Neural progenitor cell (in vitro differentiated cells): ENCODE measurements at regions not wholly inside any gene's neighbourhood (a gene's known extent, or its start where the extent isn't known, plus 50 kb on each side); places are given as distances from the start of the nearest gene placed in this dataset.

ENCODE experiments used
- DNase-seq: peaks from one replicate; pipeline ENCODE4 v3.0.0-alpha.2; 2016; ENCODE audit warnings: low spot score
- H2AFZ ChIP-seq: fragments of 200-600 bp; sonication (generic); replicated peaks from 2 replicates; pipeline ENCODE4 v1.6.1; 2016; ENCODE audit warnings: antibody characterized with exemption
- H3F3A ChIP-seq: fragments of 200-600 bp; sonication (generic); 2 replicates; pipeline ENCODE4 v1.6.1; 2016; ENCODE audit warnings: antibody characterized with exemption, low read depth
- H3K27ac ChIP-seq: fragments of 200-600 bp; sonication (generic); 2 replicates; pipeline ENCODE4 v1.5.1; 2016; ENCODE audit warnings: mild to moderate bottlenecking
- H3K27me3 ChIP-seq: fragments of 200-600 bp; sonication (generic); 2 replicates; pipeline ENCODE4 v1.6.1; 2016; ENCODE audit warnings: mild to moderate bottlenecking, moderate library complexity
- H3K36me3 ChIP-seq: fragments of 200-600 bp; sonication (generic); 2 replicates; pipeline ENCODE4 v1.5.1; 2016
- H3K4me1 ChIP-seq: fragments of 200-600 bp; sonication (generic); 2 replicates; pipeline ENCODE4 v1.6.1; 2016; ENCODE audit warnings: mixed run types
- H3K4me2 ChIP-seq: fragments of 200-600 bp; sonication (generic); 2 replicates; pipeline ENCODE4 v1.6.1; 2016
- H3K4me3 ChIP-seq: fragments of 200-600 bp; sonication (generic); 2 replicates; pipeline ENCODE4 v1.5.1; 2016
- H3K79me2 ChIP-seq: fragments of 200-600 bp; sonication (generic); 2 replicates; pipeline ENCODE4 v1.6.1; 2016; ENCODE audit warnings: low read depth
- H3K9ac ChIP-seq: fragments of 200-600 bp; sonication (generic); 2 replicates; pipeline ENCODE4 v1.6.1; 2016
- H3K9me3 ChIP-seq: fragments of 200-600 bp; sonication (generic); 2 replicates; pipeline ENCODE4 v1.5.1; 2016; ENCODE audit warnings: low read depth
- H4K20me1 ChIP-seq: fragments of 200-600 bp; sonication (generic); 2 replicates; pipeline ENCODE4 v1.6.1; 2016; ENCODE audit warnings: low read depth
- H3K27ac Mint-ChIP-seq: 3 replicates; pipeline ENCODE4 v1.8.0; 2021; ENCODE audit warnings: mixed read lengths
- H3K27me3 Mint-ChIP-seq: 2 replicates; pipeline ENCODE4 v1.8.0; 2022; ENCODE audit warnings: low read depth, mild to moderate bottlenecking, inconsistent platforms, moderate library complexity, mixed read lengths; ENCODE audit not compliant: insufficient read depth
- H3K36me3 Mint-ChIP-seq: 3 replicates; pipeline ENCODE4 v1.8.0; 2021; ENCODE audit warnings: mixed read lengths
- H3K4me1 Mint-ChIP-seq: 3 replicates; pipeline ENCODE4 v1.8.0; 2021; ENCODE audit warnings: mixed read lengths
- H3K4me3 Mint-ChIP-seq: 3 replicates; pipeline ENCODE4 v1.8.0; 2021; ENCODE audit warnings: mild to moderate bottlenecking, moderate library complexity, mixed read lengths
- H3K9me3 Mint-ChIP-seq: 3 replicates; pipeline ENCODE4 v1.8.0; 2020; ENCODE audit warnings: mixed read lengths
- EZH2 ChIP-seq: fragments of 200-600 bp; sonication (generic); IDR thresholded peaks from 2 replicates; pipeline ENCODE4 v1.6.1; 2017; ENCODE audit warnings: antibody characterized with exemption, mild to moderate bottlenecking, moderate library complexity
- EZH2phosphoT487 ChIP-seq: fragments of 200-600 bp; sonication (generic); IDR thresholded peaks from 2 replicates; pipeline ENCODE4 v1.6.1; 2017; ENCODE audit warnings: antibody characterized with exemption
- TF ChIP-seq, protein P1 (sequence below): fragments of 200-600 bp; sonication (generic); IDR thresholded peaks from 2 replicates; pipeline ENCODE4 v1.5.1; 2017; ENCODE audit warnings: antibody characterized with exemption, mild to moderate bottlenecking

DNA sequence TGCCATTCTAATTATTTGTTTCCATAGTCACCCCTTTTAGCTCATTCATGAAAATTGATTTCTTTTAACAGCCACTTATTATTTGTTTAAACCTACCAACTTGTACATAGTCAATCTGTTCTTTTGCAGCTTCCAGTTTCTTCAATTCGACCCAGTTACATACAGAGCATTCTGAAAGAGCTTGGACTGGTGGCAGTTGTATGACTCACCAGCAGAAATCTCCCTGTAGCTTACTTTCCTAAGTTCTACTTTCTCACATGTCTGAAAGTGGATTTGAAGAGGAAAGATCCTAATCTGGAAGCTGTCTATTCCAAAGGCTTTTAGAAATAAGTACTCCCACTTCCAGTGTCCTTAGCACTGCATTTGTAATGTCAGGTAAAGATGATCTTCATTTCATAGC, 447.9 kb downstream of the HTR1B start:
- Mint-ChIP-seq H3K36me3 (no peaks in the 10 kb centered on the region), H3K4me1 (peaks cover 14% of the 10 kb centered on the region), H3K9me3 (peaks cover 3% of the 10 kb centered on the region), H3K27ac (no peak overlapping the region), H3K4me3 (no peak overlapping the region), H3K27me3 (no peaks in the 10 kb centered on the region)
- no peak overlapping the region for H3K9ac ChIP-seq
- no peak overlapping the region for H3K27ac ChIP-seq
- TF ChIP-seq, protein P1, sequence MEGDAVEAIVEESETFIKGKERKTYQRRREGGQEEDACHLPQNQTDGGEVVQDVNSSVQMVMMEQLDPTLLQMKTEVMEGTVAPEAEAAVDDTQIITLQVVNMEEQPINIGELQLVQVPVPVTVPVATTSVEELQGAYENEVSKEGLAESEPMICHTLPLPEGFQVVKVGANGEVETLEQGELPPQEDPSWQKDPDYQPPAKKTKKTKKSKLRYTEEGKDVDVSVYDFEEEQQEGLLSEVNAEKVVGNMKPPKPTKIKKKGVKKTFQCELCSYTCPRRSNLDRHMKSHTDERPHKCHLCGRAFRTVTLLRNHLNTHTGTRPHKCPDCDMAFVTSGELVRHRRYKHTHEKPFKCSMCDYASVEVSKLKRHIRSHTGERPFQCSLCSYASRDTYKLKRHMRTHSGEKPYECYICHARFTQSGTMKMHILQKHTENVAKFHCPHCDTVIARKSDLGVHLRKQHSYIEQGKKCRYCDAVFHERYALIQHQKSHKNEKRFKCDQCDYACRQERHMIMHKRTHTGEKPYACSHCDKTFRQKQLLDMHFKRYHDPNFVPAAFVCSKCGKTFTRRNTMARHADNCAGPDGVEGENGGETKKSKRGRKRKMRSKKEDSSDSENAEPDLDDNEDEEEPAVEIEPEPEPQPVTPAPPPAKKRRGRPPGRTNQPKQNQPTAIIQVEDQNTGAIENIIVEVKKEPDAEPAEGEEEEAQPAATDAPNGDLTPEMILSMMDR = no peak
- TF ChIP-seq EZH2phosphoT487 = no peak
- TF ChIP-seq EZH2 = no peak
- no peak overlapping the region for H3K4me3 ChIP-seq
- H3K79me2 ChIP-seq = no peaks in the 10 kb centered on the region
- no peak for DNase-seq
- H3K4me2 ChIP-seq = no peak overlapping the region
- H3K9me3 ChIP-seq = no peaks in the 10 kb centered on the region
- H3F3A ChIP-seq = no peaks in the 10 kb centered on the region
- H3K36me3 ChIP-seq = no peaks in the 10 kb centered on the region
- H3K4me1 ChIP-seq = peaks cover 7% of the 10 kb centered on the region
- no peak overlapping the region for H2AFZ ChIP-seq
- no peaks in the 10 kb centered on the region for H4K20me1 ChIP-seq
- no peaks in the 10 kb centered on the region for H3K27me3 ChIP-seq

DNA sequence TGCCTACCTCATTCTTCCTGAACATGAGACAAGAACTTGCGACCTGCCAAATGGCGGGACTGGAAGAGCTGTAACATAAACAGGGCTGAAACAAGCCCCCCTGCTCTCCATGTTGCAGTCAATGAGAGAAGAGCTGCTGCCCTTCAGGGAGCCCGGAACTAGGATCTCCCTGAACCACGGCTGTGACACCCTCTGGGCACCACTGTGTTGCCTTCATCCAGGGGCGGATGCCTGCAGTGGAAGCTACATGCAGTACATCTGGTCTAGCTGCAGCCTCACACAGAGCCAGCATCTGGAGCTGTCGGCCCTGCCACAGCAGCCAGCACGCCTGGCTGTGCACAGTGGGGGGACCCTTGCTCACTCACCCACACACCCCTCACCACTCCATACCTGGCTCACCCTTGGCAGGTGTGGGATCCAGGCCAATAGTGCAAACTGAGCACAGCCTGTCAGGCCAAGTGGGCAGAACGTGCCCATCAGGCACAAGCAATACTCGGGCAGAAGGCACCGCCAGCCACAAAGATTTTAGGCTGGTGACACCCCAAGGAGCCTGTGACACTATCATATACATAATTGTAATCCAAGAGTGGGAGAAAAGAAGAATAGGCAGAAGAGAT, 451.3 kb downstream of the HTR1B start:
- Histone ChIP-seq H3K9ac (no peak overlapping the region), H3K4me2 (no peak overlapping the region), H3K36me3 (no peaks in the 10 kb centered on the region), H2AFZ (no peak overlapping the region), H3K27ac (no peak overlapping the region), H3K27me3 (no peaks in the 10 kb centered on the region), H3K79me2 (no peaks in the 10 kb centered on the region), H3K4me3 (no peak overlapping the region), H4K20me1 (no peaks in the 10 kb centered on the region), H3F3A (no peaks in the 10 kb centered on the region), H3K4me1 (peaks cover 7% of the 10 kb centered on the region), H3K9me3 (no peaks in the 10 kb centered on the region)
- Mint-ChIP-seq H3K9me3 (peaks cover 3% of the 10 kb centered on the region), H3K4me3 (no peak overlapping the region), H3K27ac (no peak overlapping the region), H3K27me3 (no peaks in the 10 kb centered on the region), H3K4me1 (peaks cover 14% of the 10 kb centered on the region), H3K36me3 (no peaks in the 10 kb centered on the region)
- TF ChIP-seq EZH2phosphoT487 (no peak), EZH2 (no peak)
- TF ChIP-seq, protein P1 = no peak
- DNase-seq = no peak

DNA sequence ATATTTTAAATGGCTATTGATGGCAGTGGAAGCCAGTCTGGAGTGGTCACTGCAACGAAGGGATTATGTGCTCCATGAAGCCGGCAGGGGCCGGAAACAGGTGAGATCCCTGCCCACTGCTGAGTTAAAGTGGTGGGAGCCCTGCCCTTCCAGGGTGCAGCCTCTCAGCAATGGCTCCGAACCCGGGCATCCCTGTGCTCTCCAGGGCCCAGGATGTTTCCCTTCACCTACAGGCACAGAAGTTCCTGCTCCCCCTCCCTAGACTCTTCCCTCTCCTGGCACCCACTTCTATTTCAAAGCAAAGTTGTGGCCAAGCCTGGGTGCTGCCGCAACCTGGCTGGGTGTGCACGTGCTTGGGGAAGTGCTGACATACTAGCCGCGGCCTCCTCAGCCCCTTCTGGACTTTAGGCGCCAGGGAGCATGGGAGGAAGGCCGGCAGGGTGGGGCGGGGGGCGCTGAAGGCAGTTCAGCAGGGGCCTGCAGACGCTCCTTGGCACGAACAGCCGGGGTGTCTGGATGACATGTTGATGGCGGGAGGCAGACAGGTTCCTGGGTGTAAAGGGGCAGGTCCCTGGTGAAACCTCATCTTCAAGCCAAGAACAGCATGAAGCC, 452.3 kb downstream of the HTR1B start:
- Mint-ChIP-seq H3K9me3 (peaks cover 3% of the 10 kb centered on the region), H3K27ac (no peak overlapping the region), H3K36me3 (no peaks in the 10 kb centered on the region), H3K4me3 (no peak overlapping the region), H3K4me1 (peaks cover 14% of the 10 kb centered on the region), H3K27me3 (no peaks in the 10 kb centered on the region)
- Histone ChIP-seq H3K27me3 (no peaks in the 10 kb centered on the region), H2AFZ (no peak overlapping the region), H3K4me2 (no peak overlapping the region), H3F3A (no peaks in the 10 kb centered on the region), H4K20me1 (no peaks in the 10 kb centered on the region), H3K79me2 (no peaks in the 10 kb centered on the region), H3K36me3 (no peaks in the 10 kb centered on the region), H3K9ac (no peak overlapping the region), H3K9me3 (no peaks in the 10 kb centered on the region), H3K27ac (no peak overlapping the region), H3K4me1 (peaks cover 7% of the 10 kb centered on the region), H3K4me3 (no peak overlapping the region)
- DNase-seq = no peak
- TF ChIP-seq EZH2phosphoT487 (no peak), EZH2 (no peak)
- TF ChIP-seq, protein P1 = no peak
